GM19463 (cell line): ENCODE measurements at regions not wholly inside any gene's neighbourhood (a gene's known extent, or its start where the extent isn't known, plus 50 kb on each side); places are given as distances from the start of the nearest gene placed in this dataset.
"Not testable (repeated sequence)": the region's sequence is repeated elsewhere in the genome, so short reads cannot be mapped to it uniquely, and the experiment has no call there.

Experiments
- ATAC-seq: cut with Tn5 transposase; IDR thresholded peaks from one replicate; pipeline ENCODE4 v1.9.1; 2021; ENCODE audit warnings: mild to moderate bottlenecking, moderate library complexity; ENCODE audit not compliant: unreplicated experiment

DNA sequence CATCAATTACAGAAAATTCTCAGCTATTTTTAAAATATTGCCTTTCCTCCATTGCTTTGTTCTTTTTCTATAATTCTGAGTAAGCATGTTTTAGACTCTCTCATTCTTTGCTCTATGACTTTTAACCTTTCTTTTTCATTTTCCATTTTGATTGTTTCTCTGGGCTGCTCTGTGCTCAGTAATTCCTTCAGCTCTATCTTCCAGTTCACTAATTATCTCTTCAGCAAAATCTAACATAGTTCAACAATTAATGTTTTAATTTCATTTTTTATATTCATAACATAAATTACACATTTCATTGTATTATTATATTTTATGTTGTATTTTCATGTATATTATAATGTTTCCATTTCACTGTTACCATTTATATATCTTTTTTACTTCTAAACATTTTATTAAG lies 198.8 kb upstream of the NOX3 start:
- no peak for ATAC-seq

DNA sequence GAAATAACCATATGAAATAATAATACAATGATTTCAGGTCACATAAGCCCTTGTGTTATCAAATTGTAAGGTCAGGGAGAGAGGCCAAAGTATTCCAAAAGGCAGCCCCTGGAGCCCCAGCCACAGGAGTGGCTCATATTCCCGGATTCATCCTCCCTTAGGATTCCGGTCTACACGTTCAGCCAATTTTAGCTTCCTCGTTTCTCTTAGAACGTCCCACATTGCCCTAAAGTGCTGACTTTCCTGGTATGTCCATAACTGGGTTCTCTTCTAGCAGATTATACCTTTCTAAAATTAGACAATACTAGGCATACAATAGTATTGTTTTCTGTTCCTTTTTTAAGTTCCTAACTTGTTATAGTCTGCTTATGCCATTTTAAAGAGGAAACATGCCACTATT lies 192.7 kb upstream of the NOX3 start:
- ATAC-seq = no peak

- ATAC-seq = no peak
These were observed 191.7 kb upstream of the NOX3 start for GRCh38 chr6:155647354-155647753.

GRCh38 chr6:155646443-155646842 lies 190.8 kb upstream of the NOX3 start:
- no peak for ATAC-seq

DNA sequence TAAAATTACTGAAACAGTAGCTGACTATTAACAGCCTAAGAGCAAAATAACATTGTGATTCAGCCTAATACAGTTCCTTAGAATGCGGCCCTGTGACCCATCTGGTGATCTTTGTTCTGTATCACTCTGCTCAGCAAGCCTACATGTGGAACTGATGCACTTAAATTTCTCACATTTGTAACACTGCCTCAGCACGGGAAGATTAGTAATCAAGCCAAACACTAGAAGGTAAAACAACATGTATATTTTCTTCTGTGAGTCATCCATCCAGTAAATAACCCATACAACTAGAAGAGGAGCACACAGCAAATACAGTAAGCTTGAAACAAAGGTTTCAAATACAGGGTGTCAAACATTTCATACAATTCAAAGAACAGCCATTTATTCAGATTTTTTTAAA lies 189.7 kb upstream of the NOX3 start:
- ATAC-seq = no peak

GRCh38 chr6:155641603-155642002 lies 186.0 kb upstream of the NOX3 start:
- no peak for ATAC-seq

GRCh38 chr6:155638200-155638599 lies 182.6 kb upstream of the NOX3 start:
- ATAC-seq = no peak

DNA sequence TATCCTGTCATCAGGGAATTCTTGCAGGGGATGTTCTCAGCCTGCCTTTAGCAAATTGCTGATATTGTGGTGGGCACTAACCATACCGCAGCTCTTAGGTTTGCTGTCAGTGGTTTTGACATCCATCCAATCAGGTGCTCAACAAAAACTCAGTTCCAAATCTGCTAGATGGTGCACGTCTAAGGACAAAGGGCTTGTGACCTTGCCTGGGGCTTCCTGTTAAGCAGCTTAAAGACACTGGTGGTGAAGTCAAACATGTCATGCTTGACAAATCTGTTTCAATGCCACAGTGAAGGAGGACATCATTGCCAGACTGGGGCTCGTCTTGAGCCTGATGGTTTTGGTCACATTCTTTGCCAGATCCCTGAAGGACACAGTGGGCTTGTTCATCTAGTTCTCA lies 179.8 kb upstream of the NOX3 start:
- ATAC-seq = no peak

DNA sequence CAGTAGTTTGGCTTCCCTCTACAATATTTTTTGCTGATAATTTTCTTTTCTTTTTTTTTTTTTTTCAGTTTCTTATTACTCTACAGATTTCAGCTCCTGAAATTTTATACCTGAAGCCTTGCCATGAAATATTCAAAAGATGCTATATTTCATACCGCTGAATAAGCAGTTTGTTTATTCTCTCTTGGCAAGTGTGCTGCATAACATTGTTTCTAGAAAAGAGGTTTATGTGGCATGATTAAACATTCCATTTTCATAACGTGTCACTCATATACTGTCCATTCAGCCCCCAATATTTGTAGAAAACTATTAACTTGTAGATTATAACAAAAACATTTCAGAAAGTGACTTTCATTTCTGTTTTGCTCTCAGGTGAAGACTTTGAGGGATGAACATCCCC lies 174.4 kb upstream of the NOX3 start:
- no peak for ATAC-seq

DNA sequence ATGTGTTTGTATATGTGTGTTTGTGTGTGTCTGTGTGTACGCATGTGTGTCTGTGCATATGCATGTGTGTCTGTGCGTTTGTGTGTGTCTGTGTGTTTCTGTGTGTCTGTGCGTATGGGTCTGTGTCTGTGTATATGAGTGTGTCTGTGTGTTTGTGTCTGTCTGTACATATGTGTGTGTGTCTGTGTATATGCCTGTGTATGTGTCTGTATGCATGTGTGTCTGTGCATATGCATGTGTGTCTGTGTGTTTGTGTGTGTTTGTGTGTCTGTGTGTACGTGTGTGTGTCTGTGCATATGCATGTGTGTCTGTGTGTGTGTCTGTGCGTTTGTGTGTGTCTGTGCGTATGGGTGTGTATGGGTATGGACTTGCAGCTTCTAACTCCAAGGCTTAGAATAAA lies 174.0 kb upstream of the NOX3 start:
- ATAC-seq = no peak

DNA sequence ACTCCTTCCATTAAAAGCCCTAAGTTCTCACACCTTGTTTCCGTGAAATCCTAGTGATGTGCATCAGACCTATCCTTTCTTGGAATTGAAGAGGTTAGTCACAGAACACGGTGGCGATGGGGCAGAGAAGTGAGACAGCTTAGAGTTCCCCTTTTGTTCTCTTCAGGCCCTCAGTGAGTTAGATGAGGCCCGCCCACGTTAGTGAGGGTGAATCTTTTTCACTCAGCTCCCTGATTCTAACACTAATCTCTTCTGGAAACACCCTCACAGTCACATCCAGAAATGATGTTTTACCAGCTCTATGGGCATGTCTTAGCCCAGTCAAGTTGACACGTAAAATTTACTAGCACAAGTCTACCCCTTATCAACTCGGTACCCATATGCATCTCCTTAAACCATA lies 172.7 kb upstream of the NOX3 start:
- peak; percentile 87 for ATAC-seq

DNA sequence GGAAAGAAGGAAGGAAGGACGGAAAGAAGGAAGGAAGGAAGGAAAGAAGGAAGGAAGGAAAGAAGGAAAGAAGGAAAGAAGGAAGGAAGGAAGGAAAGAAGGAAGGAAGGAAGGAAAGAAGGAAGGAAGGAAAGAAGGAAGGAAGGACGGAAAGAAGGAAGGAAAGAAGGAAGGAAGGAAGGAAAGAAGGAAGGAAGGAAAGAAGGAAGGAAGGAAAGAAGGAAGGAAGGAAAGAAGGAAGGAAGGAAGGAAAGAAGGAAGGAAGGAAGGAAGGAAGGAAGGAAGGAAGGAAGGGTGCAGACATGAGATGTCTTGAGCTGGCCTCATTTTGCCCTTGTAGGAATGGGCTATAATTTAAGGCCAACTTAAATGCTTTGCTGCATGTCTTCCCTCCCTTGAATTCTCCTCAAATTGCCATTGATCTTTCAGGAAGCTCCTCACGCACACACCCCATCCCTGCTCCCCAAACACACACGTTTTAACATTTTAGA lies 172.1 kb upstream of the NOX3 start:
- ATAC-seq = not testable (repeated sequence)

GRCh38 chr6:155623450-155624178 lies 168.0 kb upstream of the NOX3 start:
- ATAC-seq = no peak

DNA sequence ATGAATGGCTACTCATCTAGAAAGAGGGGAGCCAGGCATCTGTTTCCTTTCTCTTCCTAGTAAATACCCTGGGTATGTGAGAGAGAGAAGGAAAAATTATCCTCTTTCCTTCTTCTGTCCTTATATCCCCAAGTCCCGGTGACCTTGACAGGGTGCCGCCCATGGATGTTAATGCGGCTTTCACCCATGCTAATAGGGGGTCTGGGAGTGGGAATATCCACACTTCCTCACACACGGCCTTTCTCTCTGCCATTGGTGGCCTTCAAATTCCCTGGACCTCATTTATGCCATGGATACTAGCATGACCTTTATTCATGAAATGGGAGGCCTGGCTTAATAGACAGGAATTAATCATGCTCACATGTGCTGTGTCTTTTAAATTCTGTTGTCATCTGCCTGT lies 159.0 kb upstream of the NOX3 start:
- no peak for ATAC-seq

- ATAC-seq = no peak
These were observed 156.1 kb upstream of the NOX3 start for GRCh38 chr6:155611742-155612141.

GRCh38 chr6:155604991-155605390 lies 149.4 kb upstream of the NOX3 start:
- no peak for ATAC-seq

GRCh38 chr6:155599561-155599960 lies 143.9 kb upstream of the NOX3 start:
- ATAC-seq = no peak

DNA sequence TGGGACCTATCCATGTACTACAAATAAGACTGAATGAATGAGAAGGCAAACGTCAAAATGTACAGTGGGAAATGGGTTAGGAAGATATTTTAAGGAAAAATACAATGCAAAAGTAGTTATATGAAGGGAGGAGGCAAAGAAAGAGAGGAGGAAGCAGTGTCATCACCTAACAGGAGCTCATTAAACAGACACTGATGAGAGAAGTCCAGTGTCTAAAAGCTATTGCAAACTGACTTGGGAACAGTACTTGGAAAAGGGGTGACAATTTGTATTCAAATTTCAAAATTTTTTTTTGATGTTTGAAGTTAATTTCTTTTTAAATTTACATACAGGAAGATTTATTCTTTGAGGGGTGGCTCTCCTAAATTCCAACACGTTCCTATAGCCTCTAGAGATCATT lies 143.5 kb upstream of the NOX3 start:
- ATAC-seq = no peak

DNA sequence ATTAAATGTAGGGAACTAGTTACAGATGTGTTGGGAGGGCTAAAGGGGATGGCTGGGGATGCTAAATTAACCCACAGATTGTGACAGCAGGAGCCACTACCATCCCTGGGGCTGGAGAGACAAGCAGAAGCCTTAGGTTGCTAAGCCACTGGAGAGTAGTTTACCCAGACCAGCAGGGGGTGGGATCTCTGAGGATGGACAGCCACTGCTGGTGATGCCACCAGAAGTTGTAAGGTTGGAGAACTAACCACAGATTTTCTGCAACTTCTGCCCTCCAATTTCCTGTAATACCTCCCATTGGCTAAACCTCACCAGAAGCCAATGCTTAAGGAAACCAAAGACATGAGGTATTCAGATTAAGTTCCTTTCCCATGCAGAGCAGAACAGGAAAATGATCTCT lies 139.6 kb upstream of the NOX3 start:
- no peak for ATAC-seq

DNA sequence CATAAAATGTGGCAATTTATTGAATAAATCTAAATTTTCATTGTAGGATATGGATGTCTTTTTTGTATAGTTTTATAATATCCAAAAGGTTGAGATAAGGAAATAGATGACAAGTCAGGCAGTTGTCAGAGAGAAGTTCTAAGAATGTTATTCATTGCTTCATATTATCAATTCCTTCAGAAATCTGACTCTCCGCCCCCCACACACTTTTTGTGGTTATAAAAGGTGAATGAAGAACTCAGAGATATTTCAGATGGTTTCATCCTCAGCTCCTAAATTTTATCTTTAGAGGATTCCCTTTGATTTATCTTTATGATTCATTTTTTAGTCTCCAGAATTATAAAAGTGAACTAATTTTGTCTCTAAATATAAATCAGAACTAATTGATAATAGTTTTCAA lies 136.1 kb upstream of the NOX3 start:
- ATAC-seq = no peak

DNA sequence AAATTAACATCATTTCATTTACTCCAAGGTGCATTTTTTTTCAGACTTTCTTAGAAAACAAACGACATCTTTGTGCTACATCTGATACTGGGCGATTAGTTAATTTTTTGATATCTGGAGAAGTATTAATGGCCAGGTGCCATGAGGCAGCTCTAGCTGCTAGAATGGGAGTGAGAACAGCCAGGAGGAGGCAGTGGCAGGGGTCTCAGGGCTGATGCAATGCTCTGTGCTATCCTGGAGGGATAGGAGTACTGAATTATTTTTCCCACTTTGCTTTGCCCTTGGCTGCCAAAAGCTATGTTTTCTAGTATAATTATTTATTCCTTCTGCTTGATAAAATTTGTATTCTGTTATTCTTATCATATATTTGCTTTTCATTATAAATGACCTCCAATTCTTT lies 133.6 kb upstream of the NOX3 start:
- no peak for ATAC-seq

GRCh38 chr6:155587817-155588216 lies 132.2 kb upstream of the NOX3 start:
- no peak for ATAC-seq

- ATAC-seq = no peak
These were observed 130.5 kb upstream of the NOX3 start for GRCh38 chr6:155586090-155586489.
